Suppressor macrophage treated with lipopolysaccharide for 1 hour (primary cell): ENCODE measurements at regions not wholly inside any gene's neighbourhood (a gene's known extent, or its start where the extent isn't known, plus 50 kb on each side); places are given as distances from the start of the nearest gene placed in this dataset.
"Not testable (repeated sequence)": the region's sequence is repeated elsewhere in the genome, so short reads cannot be mapped to it uniquely, and the experiment has no call there.

Experiments
- DNase-seq, 3 donors: peaks; one replicate each; pipeline ENCODE4 v3.0.0-alpha.2; 2020 to 2022

GRCh38 chr5:163961230-163961629, 455.8 kb downstream of the MAT2B start:
- DNase-seq: not testable (repeated sequence)

GRCh38 chr5:163963881-163964280, 458.5 kb downstream of the MAT2B start:
- DNase-seq: peak; percentile 17 to 46 (median 34)

GRCh38 chr5:163964671-163965070, 459.3 kb downstream of the MAT2B start:
- DNase-seq: no peak

GRCh38 chr5:163967268-163967667, 461.8 kb downstream of the MAT2B start:
- no peak for DNase-seq

GRCh38 chr5:163968651-163969050, 463.2 kb downstream of the MAT2B start:
- DNase-seq: no peak

GRCh38 chr5:163976696-163977095, 471.3 kb downstream of the MAT2B start:
- DNase-seq: no peak

GRCh38 chr5:163978897-163979296, 473.5 kb downstream of the MAT2B start:
- no peak for DNase-seq

GRCh38 chr5:163988566-163988965, 483.1 kb downstream of the MAT2B start:
- DNase-seq: no peak

- no peak for DNase-seq
Measured at GRCh38 chr5:163993126-163993525, 487.7 kb downstream of the MAT2B start.

GRCh38 chr5:163995206-163995605, 489.8 kb downstream of the MAT2B start:
- DNase-seq: no peak

- DNase-seq: no peak
Measured at GRCh38 chr5:163997965-163998364, 492.5 kb downstream of the MAT2B start.

GRCh38 chr5:164000241-164000640, 494.8 kb downstream of the MAT2B start:
- peak in 1 of 3 donors; percentile 14 for DNase-seq

- DNase-seq: peak; percentile 1 to 21 (median 15)
Measured at GRCh38 chr5:164000819-164001218, 495.4 kb downstream of the MAT2B start.

- DNase-seq: peak in 2 of 3 donors; percentile 13 to 39
Measured at GRCh38 chr5:164002214-164002613, 496.8 kb downstream of the MAT2B start.

- peak in 2 of 3 donors; percentile 15 to 24 for DNase-seq
Measured at GRCh38 chr5:164002628-164003027, 497.2 kb downstream of the MAT2B start.

- no peak for DNase-seq
Measured at GRCh38 chr5:164005071-164005470, 499.7 kb downstream of the MAT2B start.

- DNase-seq: no peak
Measured at GRCh38 chr5:164007064-164007463, 501.6 kb downstream of the MAT2B start.

- DNase-seq: no peak
Measured at GRCh38 chr5:164009621-164010020, 504.2 kb downstream of the MAT2B start.

- DNase-seq: no peak
Measured at GRCh38 chr5:164010900-164011299, 505.5 kb downstream of the MAT2B start.

GRCh38 chr5:164012371-164012770, 507.0 kb downstream of the MAT2B start:
- DNase-seq: no peak

GRCh38 chr5:164013077-164013670, 507.8 kb downstream of the MAT2B start:
- peak; percentile 73 to 83 (median 79) for DNase-seq

- no peak for DNase-seq
Measured at GRCh38 chr5:164020116-164020515, 514.7 kb downstream of the MAT2B start.

GRCh38 chr5:164027738-164028137, 522.3 kb downstream of the MAT2B start:
- peak in 2 of 3 donors; percentile 7 to 22 for DNase-seq

GRCh38 chr5:164038128-164038783, 532.8 kb downstream of the MAT2B start:
- no peak for DNase-seq

- no peak for DNase-seq
Measured at GRCh38 chr5:164041105-164041504, 535.7 kb downstream of the MAT2B start.
